ENCODE measurements at regions not wholly inside any gene's neighbourhood (a gene's known extent, or its start where the extent isn't known, plus 50 kb on each side); places are given as distances from the start of the nearest gene placed in this dataset.

- Histone ChIP-seq H3K27ac (no peak overlapping the region), H3K4me3 (no peak overlapping the region)
- DNase-seq (ENCODE audit: low spot score), result no peak
- no peak for TF ChIP-seq CTCF (IDR thresholded peaks at IDR 0.05)
Observed at GRCh38 chr14:61940666-61941420, 178.6 kb downstream of the SNAPC1 start.

- no peak overlapping the region for H3K4me3 ChIP-seq
- DNase-seq (ENCODE audit: low spot score), result no peak
- H3K27ac ChIP-seq, result no peak overlapping the region
- TF ChIP-seq CTCF (IDR thresholded peaks at IDR 0.05), result no peak
Observed at GRCh38 chr14:61941421-61942150, 179.4 kb downstream of the SNAPC1 start.

- no peak for DNase-seq (ENCODE audit: low spot score)
- no peak overlapping the region for H3K4me3 ChIP-seq
- no peak for TF ChIP-seq CTCF (IDR thresholded peaks at IDR 0.05)
- no peak overlapping the region for H3K27ac ChIP-seq
Observed at GRCh38 chr14:61948376-61948775, 186.2 kb downstream of the SNAPC1 start.

GRCh38 chr14:61950340-61950739, 188.1 kb downstream of the SNAPC1 start:
- Histone ChIP-seq H3K27ac (no peak overlapping the region), H3K4me3 (no peak overlapping the region)
- TF ChIP-seq CTCF (IDR thresholded peaks at IDR 0.05), result no peak
- DNase-seq (ENCODE audit: low spot score), result no peak

- H3K4me3 ChIP-seq, result no peak overlapping the region
- TF ChIP-seq CTCF (IDR thresholded peaks at IDR 0.05), result no peak
- H3K27ac ChIP-seq, result no peak overlapping the region
- no peak for DNase-seq (ENCODE audit: low spot score)
Observed at GRCh38 chr14:61953602-61954001, 191.4 kb downstream of the SNAPC1 start.

- Histone ChIP-seq H3K27ac (no peak overlapping the region), H3K4me3 (no peak overlapping the region)
- TF ChIP-seq CTCF (IDR thresholded peaks at IDR 0.05), result no peak
- DNase-seq (ENCODE audit: low spot score), result no peak
Observed at GRCh38 chr14:61954306-61954705, 192.1 kb downstream of the SNAPC1 start.

- DNase-seq (ENCODE audit: low spot score), result no peak
- no peak for TF ChIP-seq CTCF (IDR thresholded peaks at IDR 0.05)
Observed at GRCh38 chr14:61956517-61956916, 194.3 kb downstream of the SNAPC1 start.

More at GRCh38 chr14:61956517-61956916, 194.3 kb downstream of the SNAPC1 start:
- Histone ChIP-seq H3K27ac (no peak overlapping the region), H3K4me3 (no peak overlapping the region)
